ENCODE measurements at regions not wholly inside any gene's neighbourhood (a gene's known extent, or its start where the extent isn't known, plus 50 kb on each side); places are given as distances from the start of the nearest gene placed in this dataset.

GRCh38 chr6:88298066-88298845, 132.1 kb upstream of the CNR1 start:
- intact Hi-C loops (cut with DNase I) = no loop called here
- ATAC-seq (no peak), DNase-seq (ENCODE audit: missing footprints) (no peak)

- ATAC-seq (no peak), DNase-seq (ENCODE audit: missing footprints) (no peak)
- intact Hi-C loops (cut with DNase I) = no loop called here
Measured at GRCh38 chr6:88296694-88297093, 130.5 kb upstream of the CNR1 start.

- DNase-seq (ENCODE audit: missing footprints) (no peak), ATAC-seq (no peak)
- intact Hi-C loops (cut with DNase I) = no loop called here
Measured at GRCh38 chr6:88295663-88296062, 129.5 kb upstream of the CNR1 start.

- ATAC-seq (no peak), DNase-seq (ENCODE audit: missing footprints) (no peak)
- intact Hi-C loops (cut with DNase I) = no loop called here
Measured at GRCh38 chr6:88294702-88295101, 128.6 kb upstream of the CNR1 start.

GRCh38 chr6:88290411-88290810, 124.3 kb upstream of the CNR1 start:
- ATAC-seq (no peak), DNase-seq (ENCODE audit: missing footprints) (no peak)
- intact Hi-C loops (cut with DNase I) = no loop called here

- intact Hi-C loops (cut with DNase I) = no loop called here
- ATAC-seq (no peak), DNase-seq (ENCODE audit: missing footprints) (no peak)
Measured at GRCh38 chr6:88287696-88288095, 121.5 kb upstream of the CNR1 start.

GRCh38 chr6:88276331-88276730, 110.2 kb upstream of the CNR1 start:
- intact Hi-C loops (cut with DNase I) = no loop called here
- ATAC-seq (no peak), DNase-seq (ENCODE audit: missing footprints) (no peak)

GRCh38 chr6:88268508-88268907, 102.4 kb upstream of the CNR1 start:
- intact Hi-C loops (cut with DNase I) = no loop called here
- DNase-seq (ENCODE audit: missing footprints) (no peak), ATAC-seq (no peak)

- ATAC-seq (no peak), DNase-seq (ENCODE audit: missing footprints) (no peak)
- intact Hi-C loops (cut with DNase I) = no loop called here
Measured at GRCh38 chr6:88266126-88266525, 100.0 kb upstream of the CNR1 start.

GRCh38 chr6:88263591-88263990, 97.4 kb upstream of the CNR1 start:
- DNase-seq (ENCODE audit: missing footprints) (no peak), ATAC-seq (no peak)
- intact Hi-C loops (cut with DNase I) = no loop called here

GRCh38 chr6:88262332-88262731, 96.2 kb upstream of the CNR1 start:
- intact Hi-C loops (cut with DNase I) = no loop called here
- DNase-seq (ENCODE audit: missing footprints) = no peak
- ATAC-seq = no peak

- no peak for ATAC-seq
- no peak for DNase-seq (ENCODE audit: missing footprints)
- intact Hi-C loops (cut with DNase I) = no loop called here
Measured at GRCh38 chr6:88251301-88251700, 85.2 kb upstream of the CNR1 start.

- intact Hi-C loops (cut with DNase I) = no loop called here
- no peak for ATAC-seq
Measured at GRCh38 chr6:88248709-88249321, 82.7 kb upstream of the CNR1 start.

GRCh38 chr6:88246654-88247053, 80.5 kb upstream of the CNR1 start:
- ATAC-seq = no peak
- intact Hi-C loops (cut with DNase I) = no loop called here
- no peak for DNase-seq (ENCODE audit: missing footprints)

More at GRCh38 chr6:88248709-88249321, 82.7 kb upstream of the CNR1 start:
- DNase-seq (ENCODE audit: missing footprints) = no peak

GRCh38 chr6:88244721-88245120, 78.6 kb upstream of the CNR1 start:
- no peak for ATAC-seq
- intact Hi-C loops (cut with DNase I) = no loop called here
- DNase-seq (ENCODE audit: missing footprints) = no peak

- ATAC-seq = no peak
- DNase-seq (ENCODE audit: missing footprints) = no peak
- intact Hi-C loops (cut with DNase I) = no loop called here
Measured at GRCh38 chr6:88238901-88239300, 72.8 kb upstream of the CNR1 start.

GRCh38 chr6:88238065-88238464, 71.9 kb upstream of the CNR1 start:
- DNase-seq (ENCODE audit: missing footprints) = no peak
- no peak for ATAC-seq
- intact Hi-C loops (cut with DNase I) = no loop called here

GRCh38 chr6:88236612-88237360, 70.6 kb upstream of the CNR1 start:
- ATAC-seq (no peak), DNase-seq (ENCODE audit: missing footprints) (no peak)
- intact Hi-C loops (cut with DNase I) = no loop called here

- intact Hi-C loops (cut with DNase I) = no loop called here
- DNase-seq (ENCODE audit: missing footprints) (no peak), ATAC-seq (no peak)
Measured at GRCh38 chr6:88232753-88233152, 66.6 kb upstream of the CNR1 start.

GRCh38 chr6:88223298-88223697, 57.2 kb upstream of the CNR1 start:
- DNase-seq (ENCODE audit: missing footprints) (no peak), ATAC-seq (no peak)
- intact Hi-C loops (cut with DNase I) = no loop called here

All from Right ventricle myocardium inferior (tissue), 1 donor.